ENCODE measurements at regions not wholly inside any gene's neighbourhood (a gene's known extent, or its start where the extent isn't known, plus 50 kb on each side); places are given as distances from the start of the nearest gene placed in this dataset.
"Not testable (repeated sequence)": the region's sequence is repeated elsewhere in the genome, so short reads cannot be mapped to it uniquely, and the experiment has no call there.

DNA sequence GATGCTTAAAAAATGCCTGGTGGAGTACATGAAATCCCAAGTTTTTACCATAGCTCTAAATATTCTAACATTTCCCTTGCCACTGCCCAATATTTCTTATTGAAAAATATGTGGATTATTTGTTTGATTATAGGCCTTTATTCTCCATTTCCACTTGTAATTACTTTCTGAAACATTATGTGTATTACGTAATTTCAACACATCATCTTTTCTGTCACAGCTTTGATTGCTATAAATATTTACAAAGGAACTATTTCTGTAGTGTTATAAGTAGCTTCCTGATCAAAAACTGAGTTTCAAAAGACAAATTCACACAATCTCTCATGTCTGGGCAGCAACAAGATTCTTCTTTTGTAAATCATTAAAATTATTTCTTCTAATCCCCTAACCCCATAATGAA lies 859.6 kb upstream of the CRIM1 start:
- TF ChIP-seq TAF1 (IDR thresholded peaks at IDR 0.05; ENCODE audit: borderline replicate concordance, low read depth, low read length): no peak
- TF ChIP-seq POLR2A (IDR thresholded peaks at IDR 0.05; ENCODE audit: low read depth, low read length): no peak
- TF ChIP-seq POLR2AphosphoS5 (IDR thresholded peaks at IDR 0.05; ENCODE audit: low read depth, low read length): no peak
- no peak for DNase-seq (ENCODE audit: insufficient read length)
- no peak for FAIRE-seq

DNA sequence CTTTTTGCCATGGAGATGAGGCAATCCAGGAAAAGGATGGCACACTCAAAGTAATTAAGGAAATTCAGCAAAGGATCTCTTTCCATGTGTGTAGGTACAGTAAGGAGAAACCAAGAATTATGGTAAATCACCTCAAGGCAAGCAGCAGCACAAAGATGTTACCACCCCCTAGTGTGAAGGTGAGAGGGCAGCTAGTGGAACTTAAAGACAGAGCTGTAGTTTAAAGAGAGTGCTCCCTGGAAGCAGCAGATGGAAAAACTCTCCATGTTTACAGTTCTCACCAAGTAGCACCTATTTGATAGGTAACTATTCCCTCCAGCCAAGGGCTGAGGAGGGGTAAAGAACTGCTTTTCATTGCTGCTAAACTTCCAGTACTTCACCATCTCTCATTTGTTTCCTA lies 860.4 kb upstream of the CRIM1 start:
- DNase-seq (ENCODE audit: insufficient read length) (no peak), FAIRE-seq (no peak)

DNA sequence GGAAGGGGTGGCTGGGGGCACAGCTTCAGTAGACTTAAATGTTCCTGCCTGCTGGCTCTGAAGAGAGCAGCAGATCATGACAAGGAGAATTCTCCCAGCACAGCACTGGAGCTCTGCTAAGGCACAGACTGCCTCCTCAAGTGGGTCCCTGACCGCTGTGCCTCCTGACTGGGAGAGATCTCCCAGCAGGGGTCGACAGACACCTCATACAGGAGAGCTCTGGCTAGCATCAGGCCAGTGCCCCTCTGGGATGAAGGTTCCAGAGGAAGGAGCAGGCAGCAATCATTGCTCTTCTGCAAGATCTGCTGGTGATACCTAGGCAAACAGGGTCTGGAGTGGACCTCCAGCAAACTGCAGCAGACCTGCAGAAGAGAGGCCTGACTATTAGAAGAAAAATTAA lies 877.5 kb upstream of the CRIM1 start:
- FAIRE-seq; DNase-seq (ENCODE audit: insufficient read length): not testable (repeated sequence)

More for the DNA sequence above, 860.4 kb upstream of the CRIM1 start:
- TF ChIP-seq POLR2A (IDR thresholded peaks at IDR 0.05; ENCODE audit: low read depth, low read length) (no peak), TAF1 (IDR thresholded peaks at IDR 0.05; ENCODE audit: borderline replicate concordance, low read depth, low read length) (no peak), POLR2AphosphoS5 (IDR thresholded peaks at IDR 0.05; ENCODE audit: low read depth, low read length) (no peak)

GRCh38 chr2:35468245-35468644 lies 887.3 kb upstream of the CRIM1 start:
- DNase-seq (ENCODE audit: insufficient read length): no peak
- FAIRE-seq: no peak
- no peak for TF ChIP-seq POLR2A (IDR thresholded peaks at IDR 0.05; ENCODE audit: low read depth, low read length)
- no peak for TF ChIP-seq POLR2AphosphoS5 (IDR thresholded peaks at IDR 0.05; ENCODE audit: low read depth, low read length)
- TF ChIP-seq TAF1 (IDR thresholded peaks at IDR 0.05; ENCODE audit: borderline replicate concordance, low read depth, low read length): no peak

- DNase-seq (ENCODE audit: insufficient read length) (no peak), FAIRE-seq (no peak)
- TF ChIP-seq POLR2A (IDR thresholded peaks at IDR 0.05; ENCODE audit: low read depth, low read length) (no peak), TAF1 (IDR thresholded peaks at IDR 0.05; ENCODE audit: borderline replicate concordance, low read depth, low read length) (no peak), POLR2AphosphoS5 (IDR thresholded peaks at IDR 0.05; ENCODE audit: low read depth, low read length) (no peak)
Measured at GRCh38 chr2:35463805-35464596, 891.6 kb upstream of the CRIM1 start.

- FAIRE-seq: no peak
- TF ChIP-seq POLR2AphosphoS5 (IDR thresholded peaks at IDR 0.05; ENCODE audit: low read depth, low read length): no peak
- no peak for TF ChIP-seq POLR2A (IDR thresholded peaks at IDR 0.05; ENCODE audit: low read depth, low read length)
- no peak for DNase-seq (ENCODE audit: insufficient read length)
Measured at GRCh38 chr2:35462226-35462998, 893.2 kb upstream of the CRIM1 start.

- TF ChIP-seq POLR2AphosphoS5 (IDR thresholded peaks at IDR 0.05; ENCODE audit: low read depth, low read length) (no peak), TAF1 (IDR thresholded peaks at IDR 0.05; ENCODE audit: borderline replicate concordance, low read depth, low read length) (no peak), POLR2A (IDR thresholded peaks at IDR 0.05; ENCODE audit: low read depth, low read length) (no peak)
- DNase-seq (ENCODE audit: insufficient read length) (no peak), FAIRE-seq (no peak)
Measured at GRCh38 chr2:35461406-35461805, 894.2 kb upstream of the CRIM1 start.

- FAIRE-seq (no peak), DNase-seq (ENCODE audit: insufficient read length) (no peak)
Measured at GRCh38 chr2:35454966-35455638, 900.5 kb upstream of the CRIM1 start.

GRCh38 chr2:35447821-35448220 lies 907.8 kb upstream of the CRIM1 start:
- TF ChIP-seq POLR2AphosphoS5 (IDR thresholded peaks at IDR 0.05; ENCODE audit: low read depth, low read length): no peak
- FAIRE-seq (no peak), DNase-seq (ENCODE audit: insufficient read length) (no peak)

More at GRCh38 chr2:35454966-35455638, 900.5 kb upstream of the CRIM1 start:
- TF ChIP-seq POLR2AphosphoS5 (IDR thresholded peaks at IDR 0.05; ENCODE audit: low read depth, low read length) (no peak), TAF1 (IDR thresholded peaks at IDR 0.05; ENCODE audit: borderline replicate concordance, low read depth, low read length) (no peak)

- TF ChIP-seq POLR2A (IDR thresholded peaks at IDR 0.05; ENCODE audit: low read depth, low read length) (no peak), POLR2AphosphoS5 (IDR thresholded peaks at IDR 0.05; ENCODE audit: low read depth, low read length) (no peak), TAF1 (IDR thresholded peaks at IDR 0.05; ENCODE audit: borderline replicate concordance, low read depth, low read length) (no peak)
- no peak for DNase-seq (ENCODE audit: insufficient read length)
- no peak for FAIRE-seq
Measured at GRCh38 chr2:35447215-35447614, 908.4 kb upstream of the CRIM1 start.

DNA sequence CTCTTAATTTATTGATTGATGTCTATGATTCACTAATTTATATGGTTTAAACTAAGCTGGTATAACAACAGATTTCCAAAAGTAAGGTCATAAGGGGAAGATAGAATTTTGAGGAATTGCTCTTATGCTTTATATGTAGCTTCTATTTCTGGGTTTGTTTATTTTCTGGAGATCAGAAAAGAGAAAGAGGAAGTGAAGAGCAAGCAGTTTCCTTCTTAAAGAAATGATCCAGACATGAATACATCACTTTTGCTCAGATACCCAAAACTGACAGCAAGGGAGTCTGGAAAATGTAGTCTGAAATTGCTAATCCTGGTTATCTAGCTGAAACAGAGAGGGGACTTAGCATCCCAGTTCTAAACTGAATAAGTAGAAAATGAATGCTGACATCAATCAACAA lies 912.5 kb upstream of the CRIM1 start:
- FAIRE-seq (no peak), DNase-seq (ENCODE audit: insufficient read length) (no peak)
- TF ChIP-seq TAF1 (IDR thresholded peaks at IDR 0.05; ENCODE audit: borderline replicate concordance, low read depth, low read length) (no peak), POLR2A (IDR thresholded peaks at IDR 0.05; ENCODE audit: low read depth, low read length) (no peak), POLR2AphosphoS5 (IDR thresholded peaks at IDR 0.05; ENCODE audit: low read depth, low read length) (no peak)

DNA sequence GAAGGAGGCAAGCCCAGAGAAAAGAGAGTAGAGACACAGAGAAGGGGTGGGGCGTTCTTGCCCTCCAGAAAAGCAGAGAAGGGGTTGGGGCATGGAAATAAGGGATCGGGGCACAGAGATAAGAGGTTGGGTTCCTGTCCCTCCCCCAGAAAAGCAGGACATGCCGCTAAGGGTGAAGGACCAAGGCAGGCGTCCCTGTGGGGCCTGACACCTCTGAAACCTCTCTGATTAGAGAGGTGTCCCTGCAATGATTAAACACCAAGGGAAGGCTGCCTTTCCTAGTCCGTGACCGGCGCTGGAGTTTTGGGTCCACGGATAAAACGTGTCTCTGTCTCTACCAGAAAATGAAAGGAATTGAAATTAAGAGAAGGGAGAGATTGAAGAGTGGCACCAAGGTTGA lies 914.0 kb upstream of the CRIM1 start:
- DNase-seq (ENCODE audit: insufficient read length); FAIRE-seq: not testable (repeated sequence)

GRCh38 chr2:35440308-35440707 lies 915.3 kb upstream of the CRIM1 start:
- not testable (repeated sequence) for DNase-seq (ENCODE audit: insufficient read length); FAIRE-seq

DNA sequence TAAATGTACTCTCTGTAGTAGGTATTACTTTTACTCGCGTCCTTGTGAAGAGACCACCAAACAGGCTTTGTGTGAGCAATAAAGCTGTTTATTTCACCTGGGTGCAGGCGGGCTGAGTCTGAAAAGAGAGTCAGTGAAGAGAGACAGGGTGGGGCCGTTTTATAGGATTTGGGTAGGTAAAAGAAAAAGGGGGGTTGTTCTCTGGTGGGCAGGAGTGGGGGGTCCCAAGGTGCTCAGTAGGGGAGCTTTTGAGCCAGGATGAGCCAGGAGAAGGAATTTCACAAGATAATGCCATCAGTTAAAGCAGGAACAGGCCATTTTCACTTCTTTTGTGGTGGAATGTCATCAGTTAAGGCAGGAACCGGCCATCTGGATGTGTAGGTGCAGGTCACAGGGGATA lies 918.7 kb upstream of the CRIM1 start:
- DNase-seq (ENCODE audit: insufficient read length); FAIRE-seq: not testable (repeated sequence)
